Adrenal gland (tissue), 9 donors: ENCODE measurements at regions not wholly inside any gene's neighbourhood (a gene's known extent, or its start where the extent isn't known, plus 50 kb on each side); places are given as distances from the start of the nearest gene placed in this dataset.

Experiments used
- DNase-seq, 7 donors: peaks; one replicate each; pipeline ENCODE4 v3.0.0-alpha.2; 2019 to 2020
- H3K27ac ChIP-seq, 5 donors: fragments of 200-600 bp; sonication (generic) in 4 of 5; 1 replicate in 3 of 5; 2 replicates in 2 of 5; pipeline versions ENCODE4 v1.5.1 to v1.8.0; 2016 to 2020; ENCODE audit warnings: mild to moderate bottlenecking in 1 of 5
- H3K27me3 ChIP-seq: fragments of 200-600 bp; 2 replicates; pipeline ENCODE4 v1.8.0; 2021
- H3K36me3 ChIP-seq, 2 donors: fragments of 200-600 bp; replicated peaks in 1 of 2; 1 replicate in 1 of 2; 2 replicates in 1 of 2; pipeline versions ENCODE4 v1.5.1 to v1.8.0; 2018 to 2022
- H3K4me1 ChIP-seq, 2 donors: fragments of 200-600 bp; replicated peaks in 1 of 2; 1 replicate in 1 of 2; 2 replicates in 1 of 2; pipeline versions ENCODE4 v1.5.1 to v1.8.0; 2018 to 2021
- H3K4me3 ChIP-seq, 4 donors: fragments of 200-600 bp; sonication (generic) in 3 of 4; one replicate each; pipeline ENCODE4 v1.5.1; 2016 to 2018
- H3K9me3 ChIP-seq, 3 donors: fragments of 200-600 bp; sonication (generic) in 1 of 3; replicated peaks in 1 of 3; 1 replicate in 2 of 3; 2 replicates in 1 of 3; pipeline versions ENCODE4 v1.5.1 to v1.8.0; 2016 to 2021
- POLR2A ChIP-seq, 2 donors: fragments of 450-650 bp; IDR thresholded peaks; one replicate each; pipeline ENCODE4 v1.6.1; 2017; ENCODE audit warnings: antibody characterized with exemption in 2 of 2, mild to moderate bottlenecking in 2 of 2, moderate library complexity in 1 of 2
- WGBS, 4 donors: extraction: QIAGEN DNeasy Blood & Tissue Kit in 2 of 4; methylation state at CpG; one replicate each; pipeline versions ENCODE4 v1.1.5 to v1.1.7; 2013 to 2017; 5-methylcytosine and 5-hydroxymethylcytosine counted together
- intact Hi-C, 2 donors: fragments of 100-400 bp; cut with DNase I; formaldehyde crosslinking; loops; one replicate each; pipeline versions ENCODE4 v1.14.1 to v1.15.0; 2022 to 2023
- TF ChIP-seq, protein P1 (sequence below), 6 experiments: fragments of 450-650 bp in 4 of 6; fragments of 200-600 bp in 2 of 6; sonication (generic) in 1 of 6; IDR thresholded peaks; 1 replicate in 5 of 6; 2 replicates in 1 of 6; pipeline versions ENCODE4 v1.5.1 to v1.8.0; 2016 to 2021; ENCODE audit warnings: antibody characterized with exemption in 6 of 6, mild to moderate bottlenecking in 2 of 6, moderate library complexity in 1 of 6
- donor health status: healthy with polysubstance abuse.
- donor health status: Bipolar disorder and iron deficiency.
- donor health status: DM: yes; HTN: yes; CAD: no.
- donor health status: DM: no; HTN: no; CAD: no.
- donor health status: DM: no; HTN: no; CAD: no.

DNA sequence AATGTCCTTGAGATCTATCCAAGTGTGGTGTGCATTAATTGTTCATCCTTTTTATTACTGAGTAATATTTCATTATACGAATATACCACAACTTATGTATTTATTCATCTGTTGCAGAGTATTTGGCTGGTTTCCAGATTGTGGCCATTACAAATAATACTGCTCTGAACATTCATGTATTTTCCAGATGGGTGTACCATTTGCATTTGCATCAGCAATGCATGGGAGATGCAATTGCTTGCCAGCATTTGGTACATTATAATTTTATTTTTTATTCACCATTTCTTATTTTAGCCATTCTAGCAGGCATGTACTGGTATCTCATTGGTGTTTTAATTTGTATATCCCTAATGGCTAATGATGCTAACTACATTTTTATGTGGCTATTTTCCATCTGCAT lies 162.4 kb downstream of the SCG2 start:
- Histone ChIP-seq H3K27ac (no peak overlapping the region), H3K27me3 (no peaks in the 10 kb centered on the region), H3K4me3 (no peak overlapping the region), H3K4me1 (no peaks in the 10 kb centered on the region), H3K9me3 (no peaks in the 10 kb centered on the region), H3K36me3 (no peaks in the 10 kb centered on the region)
- intact Hi-C loops = no loop called here
- DNase-seq = no peak
- TF ChIP-seq POLR2A (IDR thresholded peaks at IDR 0.05) = no peak
- TF ChIP-seq, protein P1, sequence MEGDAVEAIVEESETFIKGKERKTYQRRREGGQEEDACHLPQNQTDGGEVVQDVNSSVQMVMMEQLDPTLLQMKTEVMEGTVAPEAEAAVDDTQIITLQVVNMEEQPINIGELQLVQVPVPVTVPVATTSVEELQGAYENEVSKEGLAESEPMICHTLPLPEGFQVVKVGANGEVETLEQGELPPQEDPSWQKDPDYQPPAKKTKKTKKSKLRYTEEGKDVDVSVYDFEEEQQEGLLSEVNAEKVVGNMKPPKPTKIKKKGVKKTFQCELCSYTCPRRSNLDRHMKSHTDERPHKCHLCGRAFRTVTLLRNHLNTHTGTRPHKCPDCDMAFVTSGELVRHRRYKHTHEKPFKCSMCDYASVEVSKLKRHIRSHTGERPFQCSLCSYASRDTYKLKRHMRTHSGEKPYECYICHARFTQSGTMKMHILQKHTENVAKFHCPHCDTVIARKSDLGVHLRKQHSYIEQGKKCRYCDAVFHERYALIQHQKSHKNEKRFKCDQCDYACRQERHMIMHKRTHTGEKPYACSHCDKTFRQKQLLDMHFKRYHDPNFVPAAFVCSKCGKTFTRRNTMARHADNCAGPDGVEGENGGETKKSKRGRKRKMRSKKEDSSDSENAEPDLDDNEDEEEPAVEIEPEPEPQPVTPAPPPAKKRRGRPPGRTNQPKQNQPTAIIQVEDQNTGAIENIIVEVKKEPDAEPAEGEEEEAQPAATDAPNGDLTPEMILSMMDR (IDR thresholded peaks at IDR 0.05) = no peak
- 22 to 84% (median 45%) methylated on average over 1 of the region's 1 CpG for WGBS, 4 donors

DNA sequence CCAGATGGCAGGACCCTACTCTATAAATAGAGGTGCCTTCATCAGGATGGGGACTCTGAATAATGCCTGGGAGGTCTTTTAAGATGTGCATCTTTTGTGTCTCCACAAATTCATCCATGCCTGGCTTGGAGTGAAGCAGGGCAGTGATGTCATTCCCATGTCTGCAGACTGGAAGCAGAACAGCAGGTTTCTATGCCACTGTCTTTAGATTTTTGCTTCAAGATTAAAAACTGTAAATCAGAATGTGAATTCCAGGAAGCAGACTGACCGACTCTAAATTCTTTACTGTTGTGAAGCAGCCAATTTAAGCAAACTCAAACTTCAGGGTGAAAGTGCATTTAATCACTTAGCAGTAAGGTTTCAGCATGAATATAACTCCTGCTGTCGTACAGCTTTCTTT lies 159.3 kb downstream of the SCG2 start:
- DNase-seq = no peak
- Histone ChIP-seq H3K9me3 (no peaks in the 10 kb centered on the region), H3K27me3 (no peaks in the 10 kb centered on the region), H3K36me3 (no peaks in the 10 kb centered on the region), H3K27ac (no peak overlapping the region), H3K4me3 (no peak overlapping the region), H3K4me1 (no peaks in the 10 kb centered on the region)
- intact Hi-C loops = no loop called here
- TF ChIP-seq POLR2A (IDR thresholded peaks at IDR 0.05) = no peak
- TF ChIP-seq, protein P1 (IDR thresholded peaks at IDR 0.05) = no peak
- WGBS, 4 donors = 41 to 45% (median 42%) methylated on average over 2 of the region's 2 CpGs

DNA sequence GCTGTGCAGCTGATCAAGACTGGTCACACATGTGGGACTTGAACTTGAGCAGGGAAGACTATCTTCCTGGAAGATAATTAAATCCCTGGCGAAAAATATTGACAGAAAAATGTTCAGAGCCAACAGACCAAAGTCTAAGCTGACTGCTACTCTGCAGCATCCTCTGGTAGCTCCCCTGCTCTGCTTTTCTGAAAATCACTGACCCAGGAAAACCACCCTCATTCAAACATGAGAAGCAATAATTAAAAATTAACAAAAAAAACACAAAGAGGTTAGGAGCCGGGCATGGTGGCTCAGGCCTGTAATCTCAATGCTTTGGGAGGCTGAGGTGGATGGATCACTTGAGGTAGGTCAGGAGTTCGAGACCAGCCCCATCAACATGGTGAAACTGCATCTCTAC lies 151.9 kb downstream of the SCG2 start:
- TF ChIP-seq, protein P1 (IDR thresholded peaks at IDR 0.05) = no peak
- TF ChIP-seq POLR2A (IDR thresholded peaks at IDR 0.05) = no peak
- DNase-seq = no peak
- Histone ChIP-seq H3K4me1 (no peaks in the 10 kb centered on the region), H3K4me3 (no peak overlapping the region), H3K36me3 (no peaks in the 10 kb centered on the region), H3K27ac (no peak overlapping the region), H3K9me3 (no peaks in the 10 kb centered on the region), H3K27me3 (no peaks in the 10 kb centered on the region)
- WGBS, 4 donors = 68 to 78% (median 76%) methylated on average over 3 of the region's 3 CpGs
- intact Hi-C loops = no loop called here

DNA sequence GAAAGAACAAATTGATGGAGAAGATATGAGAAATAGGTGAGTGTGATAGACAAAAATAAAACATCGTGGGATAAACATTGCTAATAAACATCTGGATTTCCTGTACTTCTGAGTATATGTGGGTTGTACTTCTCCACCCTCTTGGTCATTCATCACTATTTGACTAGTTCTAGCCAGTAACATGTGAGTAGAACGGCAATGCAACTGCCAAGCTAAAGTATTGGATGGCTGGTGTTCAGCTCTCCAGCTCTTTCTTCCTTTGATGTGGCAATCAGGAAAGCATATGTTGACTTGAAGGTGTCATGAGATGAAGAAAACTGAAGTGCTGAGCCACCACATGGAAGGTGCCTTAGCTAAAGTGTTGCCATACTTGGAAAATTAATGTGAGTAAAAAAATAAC lies 144.9 kb downstream of the SCG2 start:
- Histone ChIP-seq H3K9me3 (no peaks in the 10 kb centered on the region), H3K4me1 (no peaks in the 10 kb centered on the region), H3K4me3 (no peak overlapping the region), H3K36me3 (no peaks in the 10 kb centered on the region), H3K27ac (no peak overlapping the region), H3K27me3 (no peaks in the 10 kb centered on the region)
- TF ChIP-seq POLR2A (IDR thresholded peaks at IDR 0.05) = no peak
- TF ChIP-seq, protein P1 (IDR thresholded peaks at IDR 0.05) = no peak
- 55 to 73% (median 57%) methylated on average over 2 of the region's 2 CpGs for WGBS, 4 donors
- intact Hi-C loops = no loop called here
- DNase-seq = no peak
